ENCODE measurements at regions not wholly inside any gene's neighbourhood (a gene's known extent, or its start where the extent isn't known, plus 50 kb on each side); places are given as distances from the start of the nearest gene placed in this dataset.

DNA sequence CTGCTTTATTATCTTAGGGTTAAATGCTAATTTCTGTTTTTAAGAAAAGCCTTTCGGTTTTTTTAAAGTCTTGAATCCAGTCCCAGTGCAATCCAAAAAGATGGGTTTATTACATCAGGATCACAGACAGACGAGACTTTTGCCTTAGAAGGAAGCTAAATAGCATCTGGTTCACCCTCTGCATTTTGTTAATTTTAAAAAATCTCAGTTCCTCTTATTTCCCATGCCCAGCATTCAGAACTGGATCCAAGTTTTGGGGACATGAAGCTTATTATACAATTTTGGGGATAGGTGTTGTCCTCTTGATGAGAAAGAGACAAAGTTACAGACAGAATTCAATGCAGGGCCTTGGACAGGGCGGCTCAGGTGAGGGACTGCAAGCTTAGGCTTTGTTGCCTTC, 181.5 kb upstream of the LYSMD4 start:
- no peaks in the 10 kb centered on the region for H3K9me3 ChIP-seq (ENCODE audit: low read depth, low read length)
- no peak for DNase-seq (ENCODE audit: insufficient read length, low spot score, missing footprints)
- H3K36me3 ChIP-seq (ENCODE audit: insufficient read depth, low read length): no peaks in the 10 kb centered on the region
- no peaks in the 10 kb centered on the region for H3K4me1 ChIP-seq (ENCODE audit: insufficient read depth, low read length)
- H2AFZ ChIP-seq (ENCODE audit: low read length): no peak overlapping the region
- no peak overlapping the region for H3K4me3 ChIP-seq (ENCODE audit: insufficient read depth, low read length)
- peaks cover 6% of the 10 kb centered on the region for H3K27me3 ChIP-seq (ENCODE audit: insufficient read depth, low read length)
- TF ChIP-seq CTCF (IDR thresholded peaks at IDR 0.05; ENCODE audit: extremely low read depth, low read depth, low read length): no peak
- no peak overlapping the region for H3K4me2 ChIP-seq (ENCODE audit: insufficient read depth, low read length)
- H3K79me2 ChIP-seq (ENCODE audit: insufficient read depth, low read length): no peaks in the 10 kb centered on the region
- no peaks in the 10 kb centered on the region for H4K20me1 ChIP-seq (ENCODE audit: insufficient read depth, low read length)
- no peak overlapping the region for H3K27ac ChIP-seq (ENCODE audit: low read depth, low read length)

GRCh38 chr15:99911816-99912215, 178.6 kb upstream of the LYSMD4 start:
- H3K27me3 ChIP-seq (ENCODE audit: insufficient read depth, low read length): no peaks in the 10 kb centered on the region
- H4K20me1 ChIP-seq (ENCODE audit: insufficient read depth, low read length): no peaks in the 10 kb centered on the region
- TF ChIP-seq CTCF (IDR thresholded peaks at IDR 0.05; ENCODE audit: extremely low read depth, low read depth, low read length): no peak
- no peaks in the 10 kb centered on the region for H3K4me1 ChIP-seq (ENCODE audit: insufficient read depth, low read length)
- no peaks in the 10 kb centered on the region for H3K36me3 ChIP-seq (ENCODE audit: insufficient read depth, low read length)
- H3K4me3 ChIP-seq (ENCODE audit: insufficient read depth, low read length): no peak overlapping the region
- no peak overlapping the region for H3K4me2 ChIP-seq (ENCODE audit: insufficient read depth, low read length)
- H3K9me3 ChIP-seq (ENCODE audit: low read depth, low read length): no peaks in the 10 kb centered on the region
- DNase-seq (ENCODE audit: insufficient read length, low spot score, missing footprints): no peak
- H3K27ac ChIP-seq (ENCODE audit: low read depth, low read length): no peak overlapping the region
- no peaks in the 10 kb centered on the region for H3K79me2 ChIP-seq (ENCODE audit: insufficient read depth, low read length)
- H2AFZ ChIP-seq (ENCODE audit: low read length): no peak overlapping the region

GRCh38 chr15:99909592-99910295, 176.5 kb upstream of the LYSMD4 start:
- Histone ChIP-seq H3K36me3 (ENCODE audit: insufficient read depth, low read length) (no peaks in the 10 kb centered on the region), H3K9me3 (ENCODE audit: low read depth, low read length) (no peaks in the 10 kb centered on the region), H4K20me1 (ENCODE audit: insufficient read depth, low read length) (no peaks in the 10 kb centered on the region), H3K79me2 (ENCODE audit: insufficient read depth, low read length) (no peaks in the 10 kb centered on the region), H2AFZ (ENCODE audit: low read length) (no peak overlapping the region), H3K4me2 (ENCODE audit: insufficient read depth, low read length) (no peak overlapping the region), H3K27ac (ENCODE audit: low read depth, low read length) (no peak overlapping the region), H3K4me3 (ENCODE audit: insufficient read depth, low read length) (no peak overlapping the region), H3K27me3 (ENCODE audit: insufficient read depth, low read length) (no peaks in the 10 kb centered on the region), H3K4me1 (ENCODE audit: insufficient read depth, low read length) (no peaks in the 10 kb centered on the region)
- DNase-seq (ENCODE audit: insufficient read length, low spot score, missing footprints): no peak
- peak; percentile 17 for TF ChIP-seq CTCF (IDR thresholded peaks at IDR 0.05; ENCODE audit: extremely low read depth, low read depth, low read length)

DNA sequence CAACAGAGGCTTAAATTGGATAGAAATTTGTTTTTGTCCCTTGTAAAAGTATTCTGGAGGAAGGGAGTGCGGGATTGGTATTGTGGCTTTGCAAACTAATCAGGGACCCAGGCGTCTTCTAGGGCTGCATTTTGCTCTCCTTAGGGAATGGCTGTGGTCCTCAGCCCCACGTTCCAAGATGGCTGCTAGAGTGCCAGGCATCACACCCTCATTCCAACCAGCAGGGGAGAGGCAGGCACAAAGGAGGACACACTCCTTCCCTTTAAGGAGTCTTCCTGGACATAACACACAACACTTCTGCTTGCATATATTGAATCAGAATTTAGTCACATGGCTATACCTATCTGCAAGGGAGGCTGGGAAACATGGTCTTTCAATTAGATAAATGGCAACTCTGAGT, 174.5 kb upstream of the LYSMD4 start:
- Histone ChIP-seq H3K27me3 (ENCODE audit: insufficient read depth, low read length) (no peaks in the 10 kb centered on the region), H3K27ac (ENCODE audit: low read depth, low read length) (no peak overlapping the region), H3K4me2 (ENCODE audit: insufficient read depth, low read length) (no peak overlapping the region), H2AFZ (ENCODE audit: low read length) (no peak overlapping the region), H3K79me2 (ENCODE audit: insufficient read depth, low read length) (no peaks in the 10 kb centered on the region), H3K9me3 (ENCODE audit: low read depth, low read length) (no peaks in the 10 kb centered on the region), H4K20me1 (ENCODE audit: insufficient read depth, low read length) (no peaks in the 10 kb centered on the region), H3K4me1 (ENCODE audit: insufficient read depth, low read length) (no peaks in the 10 kb centered on the region), H3K4me3 (ENCODE audit: insufficient read depth, low read length) (no peak overlapping the region), H3K36me3 (ENCODE audit: insufficient read depth, low read length) (no peaks in the 10 kb centered on the region)
- no peak for TF ChIP-seq CTCF (IDR thresholded peaks at IDR 0.05; ENCODE audit: extremely low read depth, low read depth, low read length)
- no peak for DNase-seq (ENCODE audit: insufficient read length, low spot score, missing footprints)

Data from osteoblast (primary cell).